ENCODE measurements at regions not wholly inside any gene's neighbourhood (a gene's known extent, or its start where the extent isn't known, plus 50 kb on each side); places are given as distances from the start of the nearest gene placed in this dataset.

DNA sequence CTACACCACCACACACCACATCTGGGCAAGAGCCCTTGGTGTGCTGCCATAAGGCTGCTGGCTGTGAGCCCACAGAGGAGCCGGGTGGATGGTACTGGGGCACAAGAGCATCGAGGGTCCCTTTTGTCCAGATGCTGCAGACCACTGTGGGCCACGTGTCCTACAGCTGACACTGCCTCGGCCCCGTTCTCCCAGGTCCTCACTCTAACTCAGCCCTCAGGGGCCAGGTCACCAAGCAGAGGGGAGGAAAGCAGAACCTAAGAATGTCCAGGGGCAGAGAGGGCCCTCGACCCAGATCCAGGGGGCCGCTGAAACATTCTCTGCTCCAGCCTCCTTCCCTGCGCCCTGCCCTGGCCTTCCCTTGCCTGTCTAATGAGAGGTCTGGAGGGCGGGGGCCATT is 91.7 kb upstream of the ASB18 start:
- TF ChIP-seq, protein P1, sequence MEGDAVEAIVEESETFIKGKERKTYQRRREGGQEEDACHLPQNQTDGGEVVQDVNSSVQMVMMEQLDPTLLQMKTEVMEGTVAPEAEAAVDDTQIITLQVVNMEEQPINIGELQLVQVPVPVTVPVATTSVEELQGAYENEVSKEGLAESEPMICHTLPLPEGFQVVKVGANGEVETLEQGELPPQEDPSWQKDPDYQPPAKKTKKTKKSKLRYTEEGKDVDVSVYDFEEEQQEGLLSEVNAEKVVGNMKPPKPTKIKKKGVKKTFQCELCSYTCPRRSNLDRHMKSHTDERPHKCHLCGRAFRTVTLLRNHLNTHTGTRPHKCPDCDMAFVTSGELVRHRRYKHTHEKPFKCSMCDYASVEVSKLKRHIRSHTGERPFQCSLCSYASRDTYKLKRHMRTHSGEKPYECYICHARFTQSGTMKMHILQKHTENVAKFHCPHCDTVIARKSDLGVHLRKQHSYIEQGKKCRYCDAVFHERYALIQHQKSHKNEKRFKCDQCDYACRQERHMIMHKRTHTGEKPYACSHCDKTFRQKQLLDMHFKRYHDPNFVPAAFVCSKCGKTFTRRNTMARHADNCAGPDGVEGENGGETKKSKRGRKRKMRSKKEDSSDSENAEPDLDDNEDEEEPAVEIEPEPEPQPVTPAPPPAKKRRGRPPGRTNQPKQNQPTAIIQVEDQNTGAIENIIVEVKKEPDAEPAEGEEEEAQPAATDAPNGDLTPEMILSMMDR (conservative IDR thresholded peaks at IDR 0.05; ENCODE audit: low read depth, low read length): no peak
- TF ChIP-seq EZH2phosphoT487 (IDR thresholded peaks at IDR 0.05; ENCODE audit: borderline replicate concordance, low read length): no peak
- no peak for TF ChIP-seq EZH2 (IDR thresholded peaks at IDR 0.05; ENCODE audit: low read length, unreplicated experiment)

All from PC-3 (cell line).